Fibroblast of skin of left biceps (primary cell): ENCODE measurements at regions not wholly inside any gene's neighbourhood (a gene's known extent, or its start where the extent isn't known, plus 50 kb on each side); places are given as distances from the start of the nearest gene placed in this dataset.
"Not testable (repeated sequence)": the region's sequence is repeated elsewhere in the genome, so short reads cannot be mapped to it uniquely, and the experiment has no call there.

Experiments
- DNase-seq, 2 experiments: peaks; one replicate each; pipeline ENCODE4 v3.0.0-alpha.2; 2013; ENCODE audit warnings: low read depth in 2 of 2

DNA sequence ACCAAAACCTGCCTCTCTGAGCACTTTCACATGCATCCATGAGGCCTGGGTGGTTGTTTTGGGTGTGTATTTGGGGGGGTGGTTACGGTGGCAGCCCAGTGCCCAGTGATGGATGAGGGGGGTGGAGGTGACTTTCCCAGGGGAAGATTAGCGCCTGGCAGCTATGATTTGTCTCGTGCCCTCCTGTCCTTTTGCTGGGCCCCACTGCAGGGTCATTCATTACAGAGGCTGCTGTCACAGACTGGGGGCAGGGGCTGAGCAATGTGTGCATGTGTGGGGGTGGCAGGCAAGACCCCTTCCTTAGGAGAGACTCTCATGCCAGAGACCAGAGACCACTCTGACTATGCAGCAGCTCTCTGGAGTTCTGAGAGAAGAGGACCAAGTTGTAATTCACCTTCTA lies 93.7 kb downstream of the MRM1 start:
- no peak for DNase-seq

DNA sequence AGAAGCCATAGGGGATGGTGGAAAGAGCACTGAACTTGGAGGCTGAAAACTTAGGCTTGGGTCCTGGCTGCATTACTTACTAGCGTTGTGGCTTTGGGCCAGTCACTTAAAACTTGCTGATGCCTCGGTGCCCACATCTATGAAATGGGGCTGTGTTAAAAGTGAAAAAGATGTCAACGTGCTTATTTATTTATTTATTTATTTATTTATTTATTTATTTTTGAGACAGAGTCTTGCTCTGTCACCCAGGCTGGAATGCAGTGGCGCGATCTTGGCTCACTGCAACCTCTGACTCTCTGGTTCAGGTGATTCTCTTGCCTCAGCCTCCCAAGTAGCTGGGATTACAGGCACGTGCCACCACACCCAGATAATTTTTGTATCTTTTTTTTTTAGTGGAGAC lies 94.3 kb downstream of the MRM1 start:
- not testable (repeated sequence) for DNase-seq

DNA sequence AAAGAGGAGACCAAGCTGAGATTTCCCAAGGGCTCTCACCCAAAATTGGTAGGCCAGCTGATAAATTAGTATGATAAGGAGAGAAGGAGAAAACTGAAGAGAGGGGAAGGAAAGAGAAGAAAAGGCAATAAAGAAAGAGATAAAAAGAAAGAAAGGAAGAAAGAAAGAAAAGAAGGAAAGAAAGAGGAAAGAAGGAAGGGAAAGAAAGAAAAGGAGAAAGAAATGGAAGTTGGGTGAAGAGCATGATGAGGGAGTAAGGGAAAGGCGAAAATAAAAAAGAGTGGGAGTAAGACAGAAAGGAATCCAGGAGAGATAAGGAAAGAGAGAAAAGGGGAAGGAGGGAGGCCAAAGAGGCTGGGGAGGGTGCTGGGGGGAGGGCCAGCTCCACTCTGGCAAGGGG lies 95.4 kb downstream of the MRM1 start:
- DNase-seq: no peak

DNA sequence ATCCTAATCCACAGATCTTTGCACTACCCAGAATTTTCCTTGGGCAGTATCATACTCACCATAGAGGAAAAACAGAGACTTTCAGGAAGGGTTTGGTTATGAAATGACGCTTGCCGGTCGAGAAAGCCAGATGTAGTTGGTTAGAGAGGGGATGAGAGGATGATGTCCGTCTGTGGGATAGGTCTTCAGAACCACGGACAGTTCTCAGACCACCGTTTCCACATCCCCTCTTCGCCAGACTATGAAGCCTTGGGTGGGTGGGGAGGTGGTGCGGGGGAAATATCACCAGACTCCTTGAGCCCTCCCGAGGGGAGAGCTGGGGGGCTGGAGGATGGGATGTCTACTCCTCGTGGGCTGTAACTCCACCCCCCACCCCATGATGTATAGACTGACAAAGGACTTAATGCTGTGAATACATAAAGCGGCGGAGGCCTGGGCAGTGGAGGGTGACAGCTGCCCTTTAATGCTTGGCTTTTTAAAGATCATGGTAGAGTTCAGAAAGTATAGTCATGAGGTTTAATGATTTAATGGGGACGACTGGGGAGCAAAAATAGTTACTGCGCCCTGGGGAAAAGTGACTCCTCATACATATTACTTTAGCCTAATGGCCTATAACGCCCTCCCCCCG lies 96.6 kb downstream of the MRM1 start:
- no peak for DNase-seq

DNA sequence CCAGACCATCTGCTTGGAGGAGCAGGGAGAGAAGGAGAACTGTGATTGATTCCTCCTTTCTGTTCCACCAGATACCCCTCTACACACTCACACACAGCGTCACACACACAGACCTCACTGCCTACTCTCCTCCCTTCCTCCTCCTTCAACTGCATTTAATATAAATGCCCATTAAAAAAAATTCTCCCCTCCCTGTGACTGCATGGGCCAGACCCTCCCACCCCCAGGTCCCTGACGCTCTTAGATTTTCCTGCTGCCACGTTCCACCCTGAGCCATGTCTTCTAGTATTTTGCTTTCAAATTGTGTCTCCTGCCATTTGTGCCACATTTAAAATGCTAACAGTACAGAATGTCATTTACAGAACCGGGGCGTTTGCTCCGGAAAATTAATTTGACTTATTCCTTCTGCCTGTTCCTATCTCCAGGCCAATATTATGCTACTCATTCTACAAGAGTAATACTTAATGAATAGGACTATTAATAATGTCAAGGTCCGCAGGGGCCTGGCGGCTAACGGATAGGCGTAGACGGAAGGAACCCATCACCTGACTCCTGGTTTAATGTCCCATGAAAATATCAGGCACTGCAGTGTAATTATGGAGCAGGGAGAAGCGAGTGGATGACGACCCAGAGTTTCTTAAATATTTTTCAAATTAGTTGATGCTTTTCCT lies 100.2 kb downstream of the MRM1 start:
- no peak for DNase-seq

DNA sequence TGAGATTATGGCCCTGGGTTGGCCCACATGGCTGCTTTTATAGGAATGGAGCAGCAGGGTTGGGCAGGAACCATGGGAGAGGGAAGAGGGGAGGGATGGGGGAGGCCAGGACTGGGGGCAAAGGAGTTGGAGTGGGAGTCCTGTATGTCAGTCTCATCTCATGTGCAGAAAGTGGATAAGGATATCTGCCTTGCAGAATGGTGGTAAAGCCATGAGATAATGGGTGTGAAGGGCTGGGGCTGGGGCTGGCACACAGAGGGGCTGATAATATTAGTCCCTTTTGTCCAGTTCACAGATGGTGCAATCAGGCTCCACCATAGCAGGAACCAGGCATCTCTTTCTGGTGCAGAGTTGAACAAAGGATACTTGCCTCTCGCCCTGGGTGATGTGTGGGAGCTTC lies 101.3 kb downstream of the MRM1 start:
- DNase-seq: no peak

DNA sequence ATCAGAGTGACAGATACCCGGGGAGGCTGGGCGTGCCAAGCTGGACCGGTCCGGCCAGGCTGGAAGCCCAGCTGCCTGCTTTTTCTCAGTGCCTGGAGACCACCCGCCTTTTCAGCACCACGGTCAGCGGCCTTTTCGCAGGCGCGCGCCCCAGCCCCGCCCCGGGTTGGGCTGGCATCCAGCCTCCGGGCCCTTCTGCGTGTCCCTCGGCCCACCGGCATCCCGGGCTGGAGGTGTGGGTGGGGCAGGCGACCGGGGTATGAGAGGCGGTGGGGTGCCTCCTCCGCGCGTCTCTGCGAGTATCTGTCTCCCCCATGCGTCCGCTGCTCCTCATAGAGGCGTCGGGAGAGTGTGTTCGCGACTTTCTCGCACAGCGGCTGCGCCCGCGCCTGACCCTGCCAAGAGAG lies 102.5 kb downstream of the MRM1 start:
- no peak for DNase-seq

DNA sequence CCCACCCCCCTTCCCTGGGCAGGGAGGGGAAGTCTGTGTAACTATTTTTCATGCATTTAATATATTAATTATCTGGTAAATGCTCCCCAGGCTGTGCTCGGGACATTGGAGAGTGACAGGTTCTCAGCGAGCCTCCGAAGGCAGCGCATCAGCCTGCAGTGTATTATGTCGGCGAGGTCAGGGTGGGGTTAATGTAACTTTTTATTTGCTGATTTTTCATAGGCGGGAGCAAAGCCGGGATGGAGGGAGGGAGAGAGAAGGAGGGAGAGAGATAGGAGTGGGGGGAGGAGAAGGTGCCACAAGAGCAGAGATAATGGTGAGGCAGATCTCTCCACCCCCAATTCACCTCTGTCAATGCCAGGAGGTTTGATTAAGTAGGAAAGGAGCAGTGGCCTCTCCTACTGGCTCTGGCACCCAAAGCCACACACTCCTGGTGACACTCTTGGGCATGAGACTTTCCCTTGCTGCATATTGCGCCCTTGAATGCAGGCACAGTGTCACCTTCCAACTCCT lies 104.0 kb downstream of the MRM1 start:
- no peak for DNase-seq

DNA sequence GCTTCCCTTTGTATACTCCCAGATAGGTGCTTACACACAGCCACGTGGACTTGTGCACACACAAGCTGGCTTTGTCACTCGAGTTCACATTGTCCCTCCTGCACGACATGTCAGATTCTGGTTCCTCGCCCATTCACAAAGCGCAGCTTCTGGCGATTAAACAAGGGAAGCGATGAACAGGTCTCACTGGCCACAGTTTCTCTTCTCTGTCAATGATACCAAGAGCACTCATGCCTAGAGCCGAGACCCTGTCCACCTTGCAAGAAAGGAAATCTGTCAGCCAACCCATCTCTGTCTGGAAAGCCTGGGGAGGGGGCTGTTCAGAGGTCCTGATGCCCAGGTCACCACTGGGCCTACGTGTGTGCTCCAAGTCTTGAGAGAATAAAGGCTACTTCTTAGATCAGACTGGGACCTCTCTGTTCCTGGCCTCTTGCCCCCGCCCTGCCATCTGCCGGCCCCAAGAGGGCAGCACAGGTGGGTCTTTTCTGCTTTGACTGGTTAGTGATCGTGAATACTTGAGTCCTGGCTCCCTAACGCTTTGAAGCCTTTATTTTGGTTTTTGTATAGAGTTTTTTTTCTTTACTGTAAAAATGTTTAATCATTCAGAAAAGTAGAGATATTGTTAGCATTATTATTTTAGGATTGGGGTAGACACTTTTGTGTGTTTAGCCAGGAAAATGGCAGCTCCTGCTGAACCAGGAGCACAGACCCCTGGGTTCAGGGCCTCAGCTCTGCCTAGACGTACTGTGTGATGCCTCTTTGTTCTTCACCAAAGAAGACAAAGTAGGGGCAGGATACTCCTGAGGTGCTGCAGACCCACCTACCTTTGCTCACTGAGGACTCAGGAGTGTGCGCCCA lies 104.7 kb downstream of the MRM1 start:
- DNase-seq: no peak

DNA sequence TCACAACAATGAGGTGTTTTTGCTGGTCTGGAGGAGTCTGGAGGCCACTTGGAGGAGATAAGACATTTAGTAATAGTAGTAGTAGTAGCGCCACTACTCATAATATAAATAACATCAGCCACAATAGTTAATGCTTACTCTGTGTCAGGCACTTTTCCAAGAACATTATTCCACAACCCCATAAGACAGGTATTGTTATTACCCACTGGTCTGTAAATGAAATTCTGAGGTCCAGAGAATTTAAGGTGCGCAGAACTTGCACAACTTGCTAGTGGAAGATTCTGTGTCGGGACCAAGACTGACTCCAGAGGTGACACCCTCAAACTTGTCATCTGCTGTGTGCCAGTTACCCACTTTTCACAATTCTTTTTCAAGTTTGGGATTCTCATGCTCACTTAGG lies 106.5 kb downstream of the MRM1 start:
- no peak for DNase-seq

DNA sequence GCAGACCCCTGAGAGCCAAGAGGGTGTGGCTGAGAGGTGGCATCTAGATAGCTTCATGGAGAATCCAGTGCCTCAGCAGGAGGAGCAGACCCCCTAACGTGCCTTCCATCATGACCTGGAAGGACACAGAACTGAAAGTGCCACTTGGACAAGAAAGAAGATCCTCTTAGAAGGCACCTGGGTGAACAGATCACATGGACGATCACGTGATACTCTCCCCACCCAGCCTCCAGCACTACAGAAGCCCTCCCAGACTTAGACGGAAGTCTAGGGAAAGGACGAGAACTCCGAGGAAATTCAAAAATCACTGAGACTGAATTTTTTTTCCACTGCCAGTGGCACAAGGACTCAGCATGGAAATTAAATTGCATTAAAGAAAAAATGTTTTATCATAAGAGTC lies 113.4 kb downstream of the MRM1 start:
- DNase-seq: no peak

DNA sequence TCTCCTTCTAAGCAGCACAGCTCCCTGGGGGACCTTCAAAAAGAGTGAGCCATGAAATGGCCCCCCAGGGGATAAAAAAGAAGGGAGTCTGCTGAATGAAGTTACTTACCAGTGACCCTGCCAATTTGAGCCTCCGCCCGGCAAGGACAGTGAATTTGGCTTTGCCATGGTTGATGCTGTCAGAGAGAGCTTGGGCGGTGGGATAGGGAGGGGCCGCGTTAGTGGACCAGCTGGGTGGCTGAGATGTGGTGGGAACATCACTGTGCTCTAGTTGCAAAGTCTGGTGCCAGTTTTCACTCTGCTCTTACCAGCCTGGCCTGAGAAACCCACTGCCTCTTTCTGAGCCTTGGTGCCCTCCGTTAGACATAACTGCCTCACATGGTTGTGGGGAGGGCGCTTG lies 114.6 kb downstream of the MRM1 start:
- DNase-seq: no peak

DNA sequence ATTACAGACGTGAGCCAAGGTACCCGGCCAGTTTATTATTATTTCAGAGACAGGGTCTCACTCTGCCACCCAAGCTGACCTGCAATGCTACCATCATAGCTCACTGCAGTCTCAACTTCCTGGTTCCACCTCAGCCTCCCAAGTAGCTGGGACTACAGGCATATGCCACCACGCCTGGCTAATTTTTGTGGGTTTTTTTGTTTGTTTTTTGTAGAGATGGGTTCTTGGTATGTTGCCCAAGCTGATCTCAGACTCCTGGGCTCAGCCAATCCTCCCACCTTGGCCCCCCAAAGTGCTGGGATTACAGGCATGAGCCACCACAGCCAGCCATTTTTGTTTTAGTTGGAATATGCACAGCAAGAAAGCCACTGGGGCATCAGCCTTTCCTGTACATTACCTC lies 115.7 kb downstream of the MRM1 start:
- DNase-seq: no peak

DNA sequence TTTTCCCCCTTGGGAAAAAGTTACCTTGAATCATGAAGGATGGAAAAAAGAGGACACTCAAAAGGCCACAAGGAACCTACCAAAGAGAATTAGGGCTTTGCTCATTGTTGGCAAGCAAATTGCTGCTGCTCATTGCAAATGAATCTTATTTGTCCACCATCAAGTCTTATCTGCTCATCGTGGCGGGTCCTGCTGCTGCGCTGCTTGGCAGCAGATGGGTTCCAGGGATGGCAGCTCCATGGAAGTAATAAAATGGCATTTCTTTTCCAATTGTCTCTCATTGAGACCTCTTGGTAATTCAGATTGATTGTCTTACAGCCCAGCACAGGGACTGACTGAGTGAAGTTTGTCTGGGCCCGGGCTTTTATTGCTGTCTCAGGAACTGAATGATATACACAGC lies 118.7 kb downstream of the MRM1 start:
- no peak for DNase-seq

DNA sequence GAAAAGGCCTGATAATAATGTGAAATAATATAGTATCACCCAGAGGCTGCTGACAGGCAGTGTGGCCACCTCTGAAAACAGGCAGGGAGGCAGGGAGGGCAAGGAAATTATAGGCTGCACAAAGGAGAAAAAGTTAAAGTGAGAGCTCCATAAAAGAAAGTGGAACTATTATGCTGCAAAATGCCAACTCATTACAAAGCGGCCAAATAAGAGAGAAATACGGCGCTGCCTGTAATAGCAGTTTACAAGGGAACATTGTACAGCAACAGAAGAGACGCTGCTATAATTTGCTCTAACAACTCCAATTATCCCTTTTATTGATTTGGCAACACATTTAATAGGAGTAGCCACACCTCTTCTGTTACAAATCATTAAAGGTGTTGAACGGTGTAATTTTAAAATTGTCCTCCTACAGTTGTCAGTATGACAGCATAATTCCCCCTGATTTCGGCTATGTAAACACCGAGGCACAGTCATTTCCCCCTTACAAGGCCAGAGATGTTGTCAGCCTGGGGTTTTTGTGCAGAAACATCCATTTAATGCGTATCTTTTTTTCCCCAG lies 120.3 kb downstream of the MRM1 start:
- DNase-seq: no peak

DNA sequence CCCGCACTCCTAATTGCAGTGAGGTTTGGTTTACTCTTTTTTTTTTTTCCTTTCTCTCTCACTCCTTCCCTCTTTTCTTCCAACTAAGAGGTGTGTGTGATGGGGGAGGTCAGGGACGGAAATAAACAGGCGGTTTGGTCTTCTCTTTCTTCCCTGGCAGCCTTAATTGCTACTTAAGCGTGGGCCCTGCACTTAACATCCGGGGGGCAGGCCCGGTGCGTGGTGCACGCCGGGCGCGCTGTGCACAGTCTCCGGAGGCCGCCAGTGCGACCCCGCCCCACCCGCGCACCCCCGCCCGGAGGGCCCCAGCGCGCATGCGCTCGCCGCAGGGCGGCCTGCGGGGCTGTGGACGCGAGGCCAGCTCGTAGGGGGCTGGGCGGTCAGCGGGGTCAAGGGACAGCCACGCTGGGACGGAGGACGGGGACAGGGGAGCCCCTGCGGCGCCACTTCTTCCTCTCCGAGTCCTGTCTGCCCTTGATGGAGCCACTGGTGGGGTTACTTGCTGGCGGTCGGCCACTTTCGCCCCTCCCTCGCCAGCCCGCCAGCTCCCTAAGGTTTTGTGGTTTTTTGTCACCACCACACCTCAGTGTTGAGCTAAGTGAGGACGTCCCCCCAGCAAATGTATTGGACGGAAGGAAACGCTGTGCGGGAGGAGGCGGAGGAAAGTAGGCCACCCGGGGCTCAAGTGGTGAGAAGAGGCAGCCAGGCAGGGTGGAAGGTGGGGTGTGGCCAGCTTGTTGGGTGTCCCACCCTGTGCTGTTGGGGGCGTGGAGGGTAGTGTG lies 120.9 kb downstream of the MRM1 start:
- DNase-seq: peak in 1 of 2 experiments; percentile 8

DNA sequence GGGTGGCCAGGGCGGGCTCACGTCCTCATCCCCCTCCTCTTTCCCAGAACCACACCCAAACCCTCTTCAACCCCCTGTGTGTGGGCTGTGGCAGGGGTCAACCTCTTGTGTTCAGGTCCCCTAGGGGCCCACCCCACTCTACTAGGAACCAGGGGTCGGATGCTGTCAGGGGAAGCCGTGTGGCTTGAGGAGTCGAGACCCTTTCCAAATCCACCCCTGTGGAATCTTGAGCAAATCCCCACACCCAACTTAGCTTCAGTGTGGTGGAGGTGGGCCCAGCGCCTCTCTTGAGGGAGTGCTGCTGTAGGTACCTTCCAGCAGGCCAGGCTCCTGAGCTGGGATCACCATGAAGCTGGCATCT lies 121.5 kb downstream of the MRM1 start:
- DNase-seq: no peak

DNA sequence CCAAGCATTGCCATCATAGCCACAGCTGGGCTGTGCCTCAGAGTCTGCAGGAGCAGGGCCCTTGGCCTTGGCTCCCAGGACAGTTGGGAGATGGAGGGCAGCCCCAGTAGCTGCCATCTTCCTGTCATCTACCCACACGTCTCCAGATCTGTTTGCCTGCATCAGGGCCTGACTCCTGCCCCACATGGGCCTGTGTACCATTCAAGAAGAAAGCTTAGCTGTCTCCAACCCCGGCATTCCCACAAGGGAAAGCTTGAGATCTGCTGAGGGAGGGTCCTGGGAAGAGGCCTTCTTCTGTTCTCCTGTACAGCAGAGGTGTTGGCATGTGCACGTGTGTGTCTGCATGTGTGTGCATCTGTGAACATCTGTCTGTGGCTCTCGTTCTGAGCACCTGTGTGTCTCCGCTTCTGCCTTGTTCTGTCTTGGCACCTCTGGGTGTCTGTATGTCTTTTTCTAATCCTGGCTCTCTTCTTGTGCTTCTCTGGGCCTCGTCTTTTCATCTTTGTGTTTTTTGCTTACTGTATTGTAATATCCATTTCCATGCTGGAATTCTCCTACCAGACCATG lies 122.2 kb downstream of the MRM1 start:
- no peak for DNase-seq

DNA sequence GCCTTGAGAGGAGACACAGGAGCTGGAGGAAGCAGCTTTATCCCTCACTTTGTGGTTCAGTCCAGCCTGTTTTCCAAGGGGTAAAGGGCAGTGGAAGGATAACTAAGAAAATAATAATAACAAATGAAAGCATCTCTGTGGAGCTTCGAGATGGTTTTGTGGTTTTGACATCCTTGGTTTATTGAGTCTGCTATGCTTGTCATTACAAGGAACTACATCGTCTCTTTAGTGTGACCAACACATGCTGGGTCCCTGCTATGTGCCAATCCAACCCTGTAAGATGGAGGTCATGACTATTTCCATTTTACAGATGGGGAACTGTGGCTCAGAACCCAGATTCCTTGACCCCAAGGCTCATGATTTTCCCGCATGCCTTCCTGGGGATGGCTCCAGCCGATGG lies 124.8 kb downstream of the MRM1 start:
- DNase-seq: no peak

DNA sequence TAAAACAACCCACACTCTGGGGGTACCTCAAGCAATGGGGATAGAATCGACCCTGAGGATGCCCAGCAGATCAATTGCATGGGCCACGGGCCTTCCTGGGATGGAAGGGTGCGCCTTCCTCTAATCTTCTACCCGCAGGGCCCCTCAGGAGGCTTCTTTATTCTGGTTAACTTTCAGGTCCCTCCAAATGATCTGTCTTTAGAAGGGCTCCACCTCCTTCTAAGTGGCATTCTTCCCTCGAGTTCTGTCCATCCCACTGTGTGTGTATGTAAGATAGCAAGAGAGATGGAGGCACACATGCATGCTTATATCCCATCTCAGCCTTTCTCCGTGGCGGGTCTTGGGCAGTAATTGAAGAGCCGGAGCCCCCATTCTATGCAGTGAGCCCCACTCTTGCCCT lies 125.7 kb downstream of the MRM1 start:
- DNase-seq: no peak

DNA sequence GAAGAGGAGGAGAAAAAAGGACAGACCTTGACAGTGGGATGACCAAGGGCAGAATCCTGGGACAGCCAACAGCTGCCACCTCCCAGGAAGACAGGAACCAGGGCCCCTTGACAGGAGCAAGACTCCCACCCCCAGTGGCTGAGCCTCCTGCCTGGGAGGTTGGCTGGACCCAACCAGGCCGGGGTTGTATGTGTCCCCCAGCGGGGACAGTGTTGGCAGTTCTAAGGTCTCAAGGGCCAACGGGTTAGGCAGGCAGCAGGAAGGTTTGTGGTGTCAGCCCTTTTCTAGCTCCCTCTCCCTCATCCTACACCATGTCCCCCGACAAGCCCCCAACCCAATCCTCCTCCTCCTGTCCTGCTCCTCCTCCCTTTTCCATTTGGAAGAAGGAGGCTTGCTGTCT lies 126.2 kb downstream of the MRM1 start:
- no peak for DNase-seq
